Mucosa of descending colon (tissue), 3 donors: ENCODE measurements at regions not wholly inside any gene's neighbourhood (a gene's known extent, or its start where the extent isn't known, plus 50 kb on each side); places are given as distances from the start of the nearest gene placed in this dataset.

Experiments
- ATAC-seq: fragments of 200-7000 bp; cut with Tn5 transposase; one replicate; pipeline ENCODE4 v1.9.1; 2020; ENCODE audit warnings: mild to moderate bottlenecking, moderate library complexity
- DNase-seq, 3 donors: peaks; one replicate each; pipeline ENCODE4 v3.0.0-alpha.2; 2020
- H3K36me3 ChIP-seq: fragments of 200-600 bp; one replicate; pipeline ENCODE4 v1.8.0; 2021; ENCODE audit warnings: low read depth, mild to moderate bottlenecking
- H3K4me1 ChIP-seq: fragments of 200-600 bp; one replicate; pipeline ENCODE4 v1.8.0; 2021; ENCODE audit warnings: low read depth, mild to moderate bottlenecking
- H3K4me3 ChIP-seq: fragments of 200-600 bp; one replicate; pipeline ENCODE4 v1.8.0; 2021; ENCODE audit warnings: mild to moderate bottlenecking
- H3K9me3 ChIP-seq: fragments of 200-600 bp; one replicate; pipeline ENCODE4 v1.8.0; 2021; ENCODE audit warnings: mild to moderate bottlenecking
- intact Hi-C, 2 donors: fragments of 100-400 bp; cut with DNase I in 1 of 2; cut with micrococcal nuclease in 1 of 2; formaldehyde crosslinking; loops; one replicate each; pipeline versions ENCODE4 v1.11.0 to v1.11.1; 2022; cut with DNase I, micrococcal nuclease
- TF ChIP-seq, protein P1 (sequence below): fragments of 200-600 bp; IDR thresholded peaks from one replicate; pipeline ENCODE4 v1.8.0; 2022; ENCODE audit warnings: antibody characterized with exemption, mild to moderate bottlenecking
- donor health status: DM: no; HTN: no; CAD: no; lungs with moderate emphysema.
- donor health status: DM: no; HTN: no; CAD: no.
- donor health status: DM: no; HTN: yes; CAD: no.

DNA sequence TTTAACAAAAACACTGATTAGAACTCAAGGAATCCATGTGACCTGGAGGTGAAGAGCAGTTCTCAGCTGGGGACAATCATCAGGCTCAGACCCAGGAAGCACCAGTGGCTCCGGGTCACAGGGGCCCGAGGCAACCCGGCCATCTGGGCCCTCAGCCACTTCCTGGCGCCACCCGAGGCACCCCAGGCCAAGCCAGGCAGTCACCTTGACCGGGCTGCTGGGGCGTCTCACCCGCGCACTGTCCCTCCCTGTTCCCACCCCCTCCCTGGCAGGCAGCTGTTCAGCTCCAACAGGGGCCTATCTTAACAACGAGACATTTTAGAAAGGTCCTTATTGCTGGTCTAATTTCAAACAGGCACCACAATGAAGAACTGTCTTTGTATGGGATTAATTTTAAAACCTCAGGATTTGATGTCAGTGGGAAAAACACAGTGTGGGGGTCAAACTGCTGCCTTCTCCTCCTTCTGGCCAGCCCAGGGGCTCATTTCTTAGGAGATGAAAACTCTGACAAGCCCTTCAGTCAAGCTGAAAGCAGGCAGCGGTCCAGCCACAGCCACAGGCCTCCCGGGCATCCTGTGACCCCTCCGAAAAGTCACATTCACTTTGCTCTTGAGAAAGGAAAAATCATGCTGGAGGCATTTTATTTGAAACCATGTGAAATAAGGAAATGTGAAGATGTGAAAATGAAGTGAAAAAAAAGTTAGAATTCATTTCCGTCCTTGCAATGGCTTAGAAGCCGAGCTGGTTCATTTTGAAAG is 83.3 kb downstream of the KCTD15 start:
- intact Hi-C loops, result no loop called here
- TF ChIP-seq, protein P1, sequence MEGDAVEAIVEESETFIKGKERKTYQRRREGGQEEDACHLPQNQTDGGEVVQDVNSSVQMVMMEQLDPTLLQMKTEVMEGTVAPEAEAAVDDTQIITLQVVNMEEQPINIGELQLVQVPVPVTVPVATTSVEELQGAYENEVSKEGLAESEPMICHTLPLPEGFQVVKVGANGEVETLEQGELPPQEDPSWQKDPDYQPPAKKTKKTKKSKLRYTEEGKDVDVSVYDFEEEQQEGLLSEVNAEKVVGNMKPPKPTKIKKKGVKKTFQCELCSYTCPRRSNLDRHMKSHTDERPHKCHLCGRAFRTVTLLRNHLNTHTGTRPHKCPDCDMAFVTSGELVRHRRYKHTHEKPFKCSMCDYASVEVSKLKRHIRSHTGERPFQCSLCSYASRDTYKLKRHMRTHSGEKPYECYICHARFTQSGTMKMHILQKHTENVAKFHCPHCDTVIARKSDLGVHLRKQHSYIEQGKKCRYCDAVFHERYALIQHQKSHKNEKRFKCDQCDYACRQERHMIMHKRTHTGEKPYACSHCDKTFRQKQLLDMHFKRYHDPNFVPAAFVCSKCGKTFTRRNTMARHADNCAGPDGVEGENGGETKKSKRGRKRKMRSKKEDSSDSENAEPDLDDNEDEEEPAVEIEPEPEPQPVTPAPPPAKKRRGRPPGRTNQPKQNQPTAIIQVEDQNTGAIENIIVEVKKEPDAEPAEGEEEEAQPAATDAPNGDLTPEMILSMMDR, result no peak
- DNase-seq, result no peak
- no peaks in the 10 kb centered on the region for H3K4me1 ChIP-seq
- H3K4me3 ChIP-seq, result no peak overlapping the region
- ATAC-seq, result no peak
- H3K36me3 ChIP-seq, result no peaks in the 10 kb centered on the region
- H3K9me3 ChIP-seq, result no peaks in the 10 kb centered on the region

DNA sequence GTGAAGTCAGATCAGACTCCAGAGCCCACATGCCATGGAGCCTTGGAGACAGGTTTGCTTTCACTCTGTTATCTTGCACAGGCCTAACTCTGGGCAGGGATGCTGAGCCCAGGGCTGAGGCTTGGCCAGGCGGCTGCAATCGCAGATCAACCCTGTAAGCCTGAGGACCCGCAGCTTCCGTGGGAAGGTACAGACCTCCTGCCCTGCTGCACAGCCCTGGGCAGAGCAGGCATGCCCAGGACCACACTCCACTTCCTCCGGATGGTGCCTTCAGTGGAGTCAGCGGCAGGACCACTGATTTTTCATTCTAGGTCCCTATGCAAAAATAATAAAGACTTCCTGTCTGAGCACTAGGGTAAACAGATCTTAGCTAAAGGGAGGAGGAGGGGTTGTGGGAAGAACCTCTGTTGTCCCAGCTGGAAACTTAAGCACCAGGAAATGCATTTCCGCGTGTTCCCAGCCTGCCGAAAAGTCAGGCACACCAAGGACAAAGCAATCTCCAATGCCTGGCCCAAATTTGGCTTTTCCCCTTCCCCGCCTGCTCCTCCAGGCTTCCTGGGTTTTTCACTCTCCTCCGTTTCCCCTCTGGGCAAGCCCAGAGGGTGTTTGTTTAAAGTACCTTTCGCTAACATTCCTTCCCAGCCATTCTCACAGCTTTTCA is 87.3 kb downstream of the KCTD15 start:
- H3K4me3 ChIP-seq, result no peak overlapping the region
- no peaks in the 10 kb centered on the region for H3K36me3 ChIP-seq
- TF ChIP-seq, protein P1, result no peak
- no peak for ATAC-seq
- DNase-seq, result peak in 1 of 3 donors; percentile 10
- no peaks in the 10 kb centered on the region for H3K9me3 ChIP-seq
- H3K4me1 ChIP-seq, result no peaks in the 10 kb centered on the region
- intact Hi-C loops, result no loop called here

DNA sequence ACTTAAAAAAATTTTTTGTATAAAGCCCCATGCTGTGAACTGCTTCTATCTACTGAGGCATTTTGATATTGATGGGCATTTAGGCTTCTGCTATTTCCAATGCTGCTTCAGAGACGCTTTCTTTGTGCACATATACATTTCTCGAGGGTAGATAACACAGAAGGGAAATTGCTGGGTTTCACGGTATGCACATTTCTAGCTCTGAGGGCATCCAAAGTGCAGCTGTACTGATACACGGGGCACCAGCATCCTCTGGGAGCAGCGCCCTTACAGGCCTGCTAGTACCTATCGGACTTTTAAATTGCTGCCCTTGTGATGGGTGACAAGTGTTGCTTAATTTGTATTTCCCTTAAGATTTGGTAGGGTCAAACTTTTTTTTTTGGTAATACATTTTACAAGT is 88.6 kb downstream of the KCTD15 start:
- H3K9me3 ChIP-seq, result no peaks in the 10 kb centered on the region
- intact Hi-C loops, result no loop called here
- H3K4me1 ChIP-seq, result no peaks in the 10 kb centered on the region
- H3K36me3 ChIP-seq, result no peaks in the 10 kb centered on the region
- TF ChIP-seq, protein P1, result no peak
- DNase-seq, result no peak
- ATAC-seq, result no peak
- H3K4me3 ChIP-seq, result no peak overlapping the region

DNA sequence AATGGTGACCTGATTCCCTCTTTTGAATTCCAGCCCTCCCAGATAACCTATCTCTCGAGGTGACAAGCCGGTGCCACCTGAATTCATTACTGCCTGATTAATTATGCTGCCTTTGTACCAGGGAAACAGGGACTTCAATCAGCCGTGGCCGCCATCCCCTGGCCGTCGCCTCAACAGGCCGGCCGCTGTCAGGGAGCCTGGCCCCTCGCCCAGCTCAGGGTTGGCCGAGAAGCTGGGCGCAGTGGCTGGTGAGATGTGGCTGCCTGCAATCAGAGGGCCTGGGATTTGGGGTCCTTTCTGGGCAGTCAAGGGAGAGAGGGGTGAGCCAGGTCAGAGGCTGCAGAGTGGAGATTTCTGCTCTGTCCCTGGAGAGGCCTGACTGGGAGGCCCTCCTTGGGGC is 91.2 kb downstream of the KCTD15 start:
- no peaks in the 10 kb centered on the region for H3K36me3 ChIP-seq
- ATAC-seq, result no peak
- DNase-seq, result no peak
- no peak overlapping the region for H3K4me3 ChIP-seq
- intact Hi-C loops, result no loop called here
- no peaks in the 10 kb centered on the region for H3K4me1 ChIP-seq
- TF ChIP-seq, protein P1, result no peak
- H3K9me3 ChIP-seq, result no peaks in the 10 kb centered on the region

DNA sequence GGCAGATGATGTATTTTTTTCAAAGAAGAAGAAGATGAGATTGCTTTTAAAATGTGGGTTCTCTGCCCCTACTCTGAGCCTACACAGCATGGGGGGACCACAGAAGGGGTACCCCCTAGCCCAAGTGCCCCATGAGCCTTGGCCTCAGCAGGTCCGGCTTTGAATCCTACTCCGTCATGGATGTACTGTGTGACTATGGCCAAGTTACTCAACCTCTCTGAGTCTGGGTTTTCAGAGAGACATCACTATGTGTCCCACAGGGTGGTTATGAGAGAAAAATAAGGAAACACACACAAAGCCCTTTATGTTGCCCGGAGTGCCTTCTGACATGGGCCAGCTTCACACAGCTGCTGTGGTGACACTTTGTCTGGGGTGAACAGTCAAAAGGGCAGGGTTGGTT is 92.0 kb downstream of the KCTD15 start:
- DNase-seq, result no peak
- intact Hi-C loops, result no loop called here
- Histone ChIP-seq H3K4me3 (no peak overlapping the region), H3K4me1 (no peaks in the 10 kb centered on the region), H3K36me3 (no peaks in the 10 kb centered on the region), H3K9me3 (no peaks in the 10 kb centered on the region)
- TF ChIP-seq, protein P1, result no peak
- ATAC-seq, result no peak
